GM13976 (cell line): ENCODE measurements at regions not wholly inside any gene's neighbourhood (a gene's known extent, or its start where the extent isn't known, plus 50 kb on each side); places are given as distances from the start of the nearest gene placed in this dataset.

ENCODE experiments used
- DNase-seq: peaks from one replicate; pipeline ENCODE4 v3.0.0; 2012; ENCODE audit warnings: low spot score
- in situ Hi-C: fragments of 300-500 bp; cut with MboI; formaldehyde crosslinking; loops from one replicate; pipeline ENCODE4 v1.12.0; 2022; ENCODE audit warnings: low sequenced_read_pairs, mixed read lengths, inconsistent platforms; ENCODE audit not compliant: unreplicated experiment
- TF ChIP-seq, protein P1 (sequence below): IDR thresholded peaks from 2 replicates; pipeline ENCODE4 v1.5.1; 2012; ENCODE audit warnings: borderline replicate concordance, mild to moderate bottlenecking; ENCODE audit not compliant: insufficient read depth; ENCODE audit errors: extremely low read depth, missing control alignments, control extremely low read depth

DNA sequence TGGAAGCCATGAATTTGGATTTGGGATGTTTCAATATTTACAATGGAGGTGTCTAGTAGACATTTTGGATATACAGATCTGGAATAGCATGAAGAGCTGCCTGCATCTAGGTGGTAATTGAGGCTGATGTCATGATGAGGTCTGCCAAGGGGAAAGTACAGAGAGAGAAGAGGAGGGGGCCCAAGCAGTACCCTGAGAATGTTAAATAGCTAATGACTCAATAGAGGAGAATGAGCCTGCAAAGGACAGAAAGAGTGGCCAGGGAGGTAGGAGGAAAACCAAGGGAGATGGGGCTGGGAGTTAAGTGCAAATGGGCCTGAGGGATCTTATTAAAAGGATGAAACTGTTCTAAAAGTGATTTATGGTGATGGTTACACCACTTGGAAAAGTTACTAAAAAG lies 182.2 kb upstream of the KIT start:
- TF ChIP-seq, protein P1, sequence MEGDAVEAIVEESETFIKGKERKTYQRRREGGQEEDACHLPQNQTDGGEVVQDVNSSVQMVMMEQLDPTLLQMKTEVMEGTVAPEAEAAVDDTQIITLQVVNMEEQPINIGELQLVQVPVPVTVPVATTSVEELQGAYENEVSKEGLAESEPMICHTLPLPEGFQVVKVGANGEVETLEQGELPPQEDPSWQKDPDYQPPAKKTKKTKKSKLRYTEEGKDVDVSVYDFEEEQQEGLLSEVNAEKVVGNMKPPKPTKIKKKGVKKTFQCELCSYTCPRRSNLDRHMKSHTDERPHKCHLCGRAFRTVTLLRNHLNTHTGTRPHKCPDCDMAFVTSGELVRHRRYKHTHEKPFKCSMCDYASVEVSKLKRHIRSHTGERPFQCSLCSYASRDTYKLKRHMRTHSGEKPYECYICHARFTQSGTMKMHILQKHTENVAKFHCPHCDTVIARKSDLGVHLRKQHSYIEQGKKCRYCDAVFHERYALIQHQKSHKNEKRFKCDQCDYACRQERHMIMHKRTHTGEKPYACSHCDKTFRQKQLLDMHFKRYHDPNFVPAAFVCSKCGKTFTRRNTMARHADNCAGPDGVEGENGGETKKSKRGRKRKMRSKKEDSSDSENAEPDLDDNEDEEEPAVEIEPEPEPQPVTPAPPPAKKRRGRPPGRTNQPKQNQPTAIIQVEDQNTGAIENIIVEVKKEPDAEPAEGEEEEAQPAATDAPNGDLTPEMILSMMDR: no peak
- in situ Hi-C loops: no loop called here
- no peak for DNase-seq

DNA sequence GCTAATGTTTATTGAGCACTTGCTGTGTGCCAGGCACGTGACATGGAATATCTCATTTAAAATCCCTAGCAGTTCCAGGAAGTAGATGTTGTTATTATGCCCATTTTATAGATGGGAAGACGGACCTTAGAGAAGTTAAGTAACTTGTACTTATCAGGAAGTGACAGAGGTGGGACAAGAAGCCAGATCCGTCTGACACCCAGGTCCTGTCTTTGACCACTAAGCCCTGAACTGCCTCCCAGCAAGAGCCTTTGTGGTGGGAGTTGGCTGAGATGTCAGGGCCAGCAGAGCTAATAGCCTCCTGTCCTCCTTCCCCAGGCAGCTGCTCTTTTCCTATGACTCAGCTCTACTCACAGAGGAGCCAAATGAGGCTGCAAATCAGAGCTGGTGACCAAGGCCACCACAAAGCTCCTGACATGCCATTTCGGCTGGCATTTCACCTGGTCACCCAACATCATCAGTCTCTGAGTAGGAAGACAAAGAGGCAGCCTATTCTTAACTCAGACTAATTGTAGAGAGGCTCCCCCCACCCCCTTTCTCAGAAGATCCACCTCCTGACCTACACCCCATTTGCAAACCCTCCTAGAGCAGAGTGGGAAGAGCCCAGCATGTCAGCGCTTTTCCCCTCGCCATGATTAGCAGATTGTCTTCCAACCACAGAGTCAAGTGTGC lies 175.1 kb upstream of the KIT start:
- TF ChIP-seq, protein P1: no peak
- no peak for DNase-seq
- in situ Hi-C loops: no loop called here

DNA sequence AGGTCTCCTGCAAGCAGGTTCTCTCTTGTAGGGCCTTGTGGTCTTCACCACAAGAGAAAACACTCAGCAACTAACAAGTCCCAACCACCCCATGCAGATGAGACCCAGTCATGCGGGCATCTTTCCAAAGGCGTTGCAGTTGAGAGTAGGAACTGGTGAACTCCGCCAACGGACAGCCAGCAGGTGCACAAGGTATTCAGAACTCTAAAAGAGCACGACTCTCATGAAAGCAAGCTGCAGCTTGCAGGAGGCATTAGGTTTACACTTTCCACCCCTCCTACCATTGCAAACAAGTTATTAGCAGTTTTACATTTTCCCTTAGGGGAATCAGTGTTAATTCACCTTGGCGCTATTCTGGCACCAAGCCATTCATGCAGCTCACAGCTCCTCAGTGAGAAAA lies 173.4 kb upstream of the KIT start:
- in situ Hi-C loops: no loop called here
- no peak for DNase-seq
- TF ChIP-seq, protein P1: no peak

DNA sequence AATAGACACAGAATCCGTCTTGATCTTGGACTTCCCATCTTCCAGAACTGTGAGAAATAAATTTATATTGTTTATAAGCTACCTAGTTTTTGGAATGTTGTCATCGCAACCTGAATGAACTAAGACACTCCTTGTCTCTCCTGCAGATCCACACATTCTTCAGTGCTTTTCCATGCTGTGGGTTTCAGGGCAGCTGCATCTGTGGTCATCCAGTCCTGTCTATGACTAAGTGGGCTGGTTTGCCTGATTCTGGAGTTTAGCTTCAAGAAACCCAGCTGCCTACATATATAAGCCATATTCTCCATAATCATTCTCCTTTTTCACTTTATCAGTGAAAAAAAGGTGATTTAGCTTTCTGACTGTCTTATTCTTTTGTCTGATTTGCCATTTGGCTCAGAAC lies 170.3 kb upstream of the KIT start:
- in situ Hi-C loops: no loop called here
- DNase-seq: no peak
- TF ChIP-seq, protein P1: no peak

DNA sequence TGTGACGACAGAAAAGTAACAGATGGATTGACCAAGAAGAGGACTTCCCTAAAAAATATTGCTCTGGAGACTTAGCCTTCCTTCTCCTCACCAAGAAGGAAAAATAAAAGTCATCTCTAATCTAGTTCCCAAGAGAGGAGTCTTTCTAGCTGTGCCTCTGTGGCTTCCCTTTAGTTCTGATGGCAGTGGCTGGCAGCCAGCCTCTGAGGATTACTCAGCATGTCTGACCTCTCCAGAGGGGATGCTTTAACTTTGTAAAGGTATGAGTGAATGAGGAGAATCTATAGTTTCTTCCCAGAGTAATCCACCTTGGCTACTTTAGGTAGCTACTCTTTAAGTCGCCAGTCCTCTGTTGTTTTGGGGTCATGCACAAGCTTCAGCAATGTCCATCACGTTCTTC lies 163.9 kb upstream of the KIT start:
- in situ Hi-C loops: no loop called here
- DNase-seq: no peak

DNA sequence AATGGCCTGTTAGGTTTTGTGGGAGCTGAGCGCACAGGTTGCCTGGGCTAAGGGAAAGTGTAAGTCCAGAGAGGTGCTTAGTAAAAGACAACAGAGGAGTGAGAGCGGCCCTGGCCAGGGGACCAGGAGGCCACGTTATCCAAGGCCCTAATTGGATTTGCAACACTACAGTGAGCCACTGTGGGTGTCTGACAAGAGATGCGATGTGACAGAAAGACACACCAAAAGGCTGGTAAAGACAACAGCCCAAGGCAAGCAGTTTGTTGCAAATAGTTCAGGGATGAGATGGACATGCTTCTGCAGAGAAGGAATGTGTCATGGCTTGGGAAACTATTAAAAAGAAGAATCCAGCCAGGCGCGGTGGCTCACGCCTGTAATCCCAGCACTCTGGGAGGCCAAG lies 162.7 kb upstream of the KIT start:
- in situ Hi-C loops: no loop called here
- TF ChIP-seq, protein P1: no peak

More for the DNA sequence above, 163.9 kb upstream of the KIT start:
- TF ChIP-seq, protein P1: no peak

More for the DNA sequence above, 162.7 kb upstream of the KIT start:
- no peak for DNase-seq
